Thyroid gland (tissue), 4 donors: ENCODE measurements at regions not wholly inside any gene's neighbourhood (a gene's known extent, or its start where the extent isn't known, plus 50 kb on each side); places are given as distances from the start of the nearest gene placed in this dataset.

Experiments
- DNase-seq, 2 donors: peaks; one replicate each; pipeline ENCODE4 v3.0.0-alpha.2; 2019
- H3K27ac ChIP-seq, 3 donors: fragments of 200-600 bp; sonication (generic); 1 replicate in 2 of 3; 2 replicates in 1 of 3; pipeline ENCODE4 v1.5.1; 2016 to 2019; ENCODE audit warnings: mild to moderate bottlenecking in 1 of 3, moderate library complexity in 1 of 3
- H3K27me3 ChIP-seq: fragments of 200-600 bp; sonication (generic); one replicate; pipeline ENCODE4 v1.5.1; 2019
- H3K36me3 ChIP-seq, 2 donors: fragments of 200-600 bp; sonication (generic); one replicate each; pipeline ENCODE4 v1.5.1; 2016 to 2019
- H3K4me1 ChIP-seq, 2 donors: fragments of 200-600 bp; sonication (generic); one replicate each; pipeline ENCODE4 v1.5.1; 2017 to 2019
- H3K4me3 ChIP-seq, 3 donors: fragments of 200-600 bp; sonication (generic); replicated peaks in 1 of 3; 1 replicate in 2 of 3; 2 replicates in 1 of 3; pipeline ENCODE4 v1.5.1; 2016; ENCODE audit warnings: mild to moderate bottlenecking in 1 of 3
- H3K9me3 ChIP-seq: fragments of 200-600 bp; sonication (generic); one replicate; pipeline ENCODE4 v1.5.1; 2017
- POLR2A ChIP-seq, 2 donors: fragments of 450-650 bp; IDR thresholded peaks; one replicate each; pipeline ENCODE4 v1.6.1; 2017; ENCODE audit warnings: antibody characterized with exemption in 2 of 2, mild to moderate bottlenecking in 2 of 2, moderate library complexity in 1 of 2
- WGBS, 2 donors: methylation state at CpG; one replicate each; pipeline ENCODE4 v1.1.5; 2017; 5-methylcytosine and 5-hydroxymethylcytosine counted together
- intact Hi-C: fragments of 100-400 bp; cut with DNase I; formaldehyde crosslinking; loops from one replicate; pipeline ENCODE4 v1.15.1; 2023
- TF ChIP-seq, protein P1 (sequence below), 6 experiments: fragments of 200-600 bp in 3 of 6; fragments of 450-650 bp in 3 of 6; sonication (generic) in 3 of 6; IDR thresholded peaks; one replicate each; pipeline ENCODE4 v1.5.1; 2016 to 2019; ENCODE audit warnings: antibody characterized with exemption in 6 of 6, mild to moderate bottlenecking in 2 of 6, inconsistent platforms in 1 of 6, moderate library complexity in 1 of 6

DNA sequence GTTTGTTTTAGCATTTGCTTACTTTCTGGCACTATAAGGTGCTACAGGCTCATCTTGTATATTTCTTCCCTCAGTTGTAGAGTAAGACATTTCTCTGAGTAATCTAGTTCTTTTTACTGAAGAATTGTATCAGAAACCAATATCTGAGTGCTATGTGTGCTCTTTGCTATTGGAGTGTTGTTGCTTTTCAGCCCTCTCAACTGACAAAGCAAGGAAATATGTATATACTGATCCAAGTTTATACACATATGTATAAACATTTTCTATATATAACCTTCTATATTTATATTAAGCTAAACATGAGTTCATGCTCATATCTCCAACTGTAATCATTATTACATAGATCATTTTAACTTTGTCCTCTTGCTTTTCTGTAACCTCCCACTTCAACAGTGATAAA is 405.7 kb downstream of the RFPL4B start:
- H3K4me3 ChIP-seq, result no peak overlapping the region
- TF ChIP-seq, protein P1, sequence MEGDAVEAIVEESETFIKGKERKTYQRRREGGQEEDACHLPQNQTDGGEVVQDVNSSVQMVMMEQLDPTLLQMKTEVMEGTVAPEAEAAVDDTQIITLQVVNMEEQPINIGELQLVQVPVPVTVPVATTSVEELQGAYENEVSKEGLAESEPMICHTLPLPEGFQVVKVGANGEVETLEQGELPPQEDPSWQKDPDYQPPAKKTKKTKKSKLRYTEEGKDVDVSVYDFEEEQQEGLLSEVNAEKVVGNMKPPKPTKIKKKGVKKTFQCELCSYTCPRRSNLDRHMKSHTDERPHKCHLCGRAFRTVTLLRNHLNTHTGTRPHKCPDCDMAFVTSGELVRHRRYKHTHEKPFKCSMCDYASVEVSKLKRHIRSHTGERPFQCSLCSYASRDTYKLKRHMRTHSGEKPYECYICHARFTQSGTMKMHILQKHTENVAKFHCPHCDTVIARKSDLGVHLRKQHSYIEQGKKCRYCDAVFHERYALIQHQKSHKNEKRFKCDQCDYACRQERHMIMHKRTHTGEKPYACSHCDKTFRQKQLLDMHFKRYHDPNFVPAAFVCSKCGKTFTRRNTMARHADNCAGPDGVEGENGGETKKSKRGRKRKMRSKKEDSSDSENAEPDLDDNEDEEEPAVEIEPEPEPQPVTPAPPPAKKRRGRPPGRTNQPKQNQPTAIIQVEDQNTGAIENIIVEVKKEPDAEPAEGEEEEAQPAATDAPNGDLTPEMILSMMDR (IDR thresholded peaks at IDR 0.05), result no peak
- TF ChIP-seq POLR2A (IDR thresholded peaks at IDR 0.05), result no peak
- no peaks in the 10 kb centered on the region for H3K27me3 ChIP-seq
- DNase-seq, result no peak
- no peaks in the 10 kb centered on the region for H3K4me1 ChIP-seq
- H3K36me3 ChIP-seq, result no peaks in the 10 kb centered on the region
- H3K27ac ChIP-seq, result no peak overlapping the region
- intact Hi-C loops, result no loop called here
- H3K9me3 ChIP-seq, result no peaks in the 10 kb centered on the region

DNA sequence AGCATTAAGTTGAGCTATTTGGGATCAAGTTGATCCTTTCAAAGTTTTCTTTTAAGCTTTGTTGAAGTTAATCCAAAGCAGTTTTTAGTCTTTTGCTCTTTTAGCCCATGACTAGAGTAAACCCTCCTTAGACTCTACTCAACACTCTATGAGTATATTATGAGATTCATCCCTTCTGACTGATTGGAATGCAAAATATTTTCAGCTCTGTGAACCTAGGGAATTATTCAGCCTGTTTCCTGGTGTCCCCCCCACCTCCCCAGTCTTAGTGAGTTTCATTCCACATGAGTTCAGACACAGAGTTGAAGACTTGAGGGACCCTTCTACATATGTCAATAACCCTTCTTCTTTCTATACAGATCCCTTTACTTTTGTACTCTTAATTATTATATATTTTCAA is 413.7 kb downstream of the RFPL4B start:
- no peak for TF ChIP-seq POLR2A (IDR thresholded peaks at IDR 0.05)
- TF ChIP-seq, protein P1 (IDR thresholded peaks at IDR 0.05), result no peak
- no peak for DNase-seq
- Histone ChIP-seq H3K27ac (no peak overlapping the region), H3K27me3 (no peaks in the 10 kb centered on the region), H3K9me3 (no peaks in the 10 kb centered on the region), H3K4me3 (no peak overlapping the region), H3K36me3 (no peaks in the 10 kb centered on the region), H3K4me1 (no peaks in the 10 kb centered on the region)
- intact Hi-C loops, result no loop called here

DNA sequence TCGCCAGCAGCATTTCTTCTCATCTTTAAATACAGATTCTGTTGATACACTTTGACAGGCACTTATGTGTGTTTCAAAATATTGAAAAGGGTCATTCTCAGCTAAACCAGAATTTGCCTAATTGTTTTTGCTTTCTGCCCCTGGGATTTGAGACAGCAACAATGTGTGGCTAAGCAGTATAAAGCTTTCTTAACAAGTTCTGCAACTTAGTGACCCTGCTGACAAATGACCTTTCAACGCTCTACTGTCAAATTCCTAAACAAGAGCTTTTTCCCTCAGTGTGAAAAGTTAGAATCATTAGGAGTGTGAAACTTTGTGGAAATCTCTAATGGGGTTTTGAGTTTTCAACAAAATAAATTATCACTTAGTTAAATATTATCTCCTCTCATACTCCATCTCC is 414.6 kb downstream of the RFPL4B start:
- Histone ChIP-seq H3K4me1 (no peaks in the 10 kb centered on the region), H3K36me3 (no peaks in the 10 kb centered on the region), H3K27ac (no peak overlapping the region), H3K4me3 (no peak overlapping the region), H3K9me3 (no peaks in the 10 kb centered on the region), H3K27me3 (no peaks in the 10 kb centered on the region)
- DNase-seq, result no peak
- TF ChIP-seq POLR2A (IDR thresholded peaks at IDR 0.05), result no peak
- TF ChIP-seq, protein P1 (IDR thresholded peaks at IDR 0.05), result no peak
- WGBS, 2 donors, result 86 to 89% methylated on average over 2 of the region's 2 CpGs
- intact Hi-C loops, result no loop called here

DNA sequence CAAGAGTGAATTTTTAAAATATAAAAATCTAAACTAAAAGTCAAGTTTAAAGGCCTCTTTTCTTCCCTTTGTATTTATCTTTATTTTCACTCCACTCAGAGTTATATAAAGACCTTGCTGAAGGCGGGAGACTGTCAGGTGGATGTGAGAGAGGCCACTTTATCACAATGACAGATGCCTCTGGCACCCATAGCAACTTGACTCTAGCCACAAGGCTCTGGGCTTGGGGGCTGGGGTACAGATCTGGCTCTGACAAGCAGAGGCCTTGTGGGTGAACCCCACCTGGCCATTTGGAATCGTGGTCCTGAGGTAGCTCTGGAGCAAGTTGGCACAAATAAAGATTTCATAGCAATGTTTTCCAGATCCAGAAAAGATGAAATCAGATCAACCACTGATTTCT is 417.2 kb downstream of the RFPL4B start:
- H3K27me3 ChIP-seq, result no peaks in the 10 kb centered on the region
- H3K9me3 ChIP-seq, result no peaks in the 10 kb centered on the region
- WGBS, 2 donors, result 88 to 94% methylated on average over 2 of the region's 2 CpGs
- H3K4me1 ChIP-seq, result no peaks in the 10 kb centered on the region
- intact Hi-C loops, result no loop called here
- DNase-seq, result no peak
- H3K27ac ChIP-seq, result no peak overlapping the region
- no peaks in the 10 kb centered on the region for H3K36me3 ChIP-seq
- no peak overlapping the region for H3K4me3 ChIP-seq
- TF ChIP-seq, protein P1 (IDR thresholded peaks at IDR 0.05), result no peak
- TF ChIP-seq POLR2A (IDR thresholded peaks at IDR 0.05), result no peak

DNA sequence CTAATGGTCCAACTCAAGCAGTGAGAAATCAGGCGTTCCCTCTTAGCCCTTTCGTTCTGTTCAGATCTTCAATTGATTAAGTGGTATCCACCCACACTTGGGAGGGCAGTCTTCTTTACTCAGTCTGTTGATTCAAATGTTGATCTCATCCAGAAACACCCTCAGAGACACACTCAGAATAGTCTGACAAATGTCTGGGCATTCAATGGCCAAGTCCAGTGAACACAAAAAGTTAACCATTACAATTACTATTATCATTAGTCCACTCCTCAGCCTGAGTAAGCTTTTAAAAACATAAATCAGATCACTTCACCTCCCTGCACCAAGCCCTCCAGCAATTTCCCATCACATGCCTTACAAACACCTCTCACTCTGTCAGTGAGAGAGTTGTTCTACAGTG is 423.2 kb downstream of the RFPL4B start:
- Histone ChIP-seq H3K36me3 (no peaks in the 10 kb centered on the region), H3K4me1 (no peaks in the 10 kb centered on the region), H3K27me3 (no peaks in the 10 kb centered on the region), H3K9me3 (no peaks in the 10 kb centered on the region), H3K4me3 (no peak overlapping the region), H3K27ac (no peak overlapping the region)
- intact Hi-C loops, result no loop called here
- no peak for TF ChIP-seq POLR2A (IDR thresholded peaks at IDR 0.05)
- TF ChIP-seq, protein P1 (IDR thresholded peaks at IDR 0.05), result no peak
- no peak for DNase-seq
- WGBS, 2 donors, result 44 to 45% methylated on average over 2 of the region's 2 CpGs
